MV-4-11 (cell line): ENCODE measurements at regions not wholly inside any gene's neighbourhood (a gene's known extent, or its start where the extent isn't known, plus 50 kb on each side); places are given as distances from the start of the nearest gene placed in this dataset.

Experiments
- DNase-seq: peaks from one replicate; lab custom pipeline; 2025; lab: John Stamatoyannopoulos, UW

DNA sequence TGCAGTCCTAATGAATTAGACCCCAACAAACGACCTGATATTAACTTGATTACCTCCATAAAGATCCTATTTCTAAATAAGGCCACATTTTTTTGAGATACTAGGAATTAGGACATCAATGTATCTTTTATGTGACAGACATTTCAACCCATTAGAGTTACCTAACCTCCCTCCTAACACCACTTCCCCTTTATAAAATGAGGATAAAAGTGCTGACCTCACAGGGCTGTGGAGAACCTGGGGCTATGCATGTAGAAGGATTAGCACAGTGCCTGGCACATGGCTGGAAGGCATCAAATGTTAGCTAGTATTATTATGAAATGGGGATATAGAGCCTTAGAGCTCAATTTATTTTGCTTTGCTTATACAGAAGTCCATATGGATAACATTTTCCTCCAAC, 53.5 kb upstream of the LRRN1 start:
- DNase-seq: peak; percentile 5

DNA sequence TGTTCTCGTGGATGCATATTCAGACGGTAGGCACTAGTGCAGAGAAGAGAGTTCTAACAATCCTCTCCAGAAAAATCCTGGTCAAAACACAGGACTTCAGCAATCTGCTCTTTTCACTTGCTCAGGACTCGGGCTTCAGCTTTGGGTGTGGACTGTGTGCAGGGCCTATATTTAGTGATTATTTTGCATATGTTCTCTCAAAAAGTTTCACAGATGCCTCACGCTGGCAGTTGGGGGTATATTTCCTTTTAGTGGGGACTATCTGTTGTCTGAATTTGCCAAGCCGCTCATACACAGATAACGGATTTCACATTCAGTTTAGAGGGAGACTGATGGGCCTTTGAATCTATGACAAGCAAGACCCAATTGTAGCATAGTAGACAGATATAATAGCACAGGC, 54.4 kb upstream of the LRRN1 start:
- DNase-seq: no peak

DNA sequence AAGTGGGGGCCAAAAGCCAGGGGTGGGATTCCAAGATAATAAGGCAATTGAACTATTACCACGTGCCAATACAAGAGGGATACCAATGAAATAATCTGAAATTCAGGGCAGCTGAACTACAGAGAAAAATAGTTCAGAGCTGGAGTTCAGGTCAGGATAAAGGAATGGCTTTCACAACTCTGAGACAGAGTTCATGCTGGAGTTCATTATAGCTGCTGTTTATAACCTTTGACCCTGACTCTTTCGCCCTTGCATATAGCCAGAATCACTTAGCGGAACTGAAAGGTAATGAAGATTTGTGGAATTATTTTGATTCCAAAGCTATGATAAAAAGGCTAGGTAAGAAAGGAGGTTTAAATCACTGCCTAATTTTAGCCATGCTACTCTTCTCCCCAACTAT, 55.5 kb upstream of the LRRN1 start:
- no peak for DNase-seq

GRCh38 chr3:3740061-3740460, 59.2 kb upstream of the LRRN1 start:
- DNase-seq: no peak

DNA sequence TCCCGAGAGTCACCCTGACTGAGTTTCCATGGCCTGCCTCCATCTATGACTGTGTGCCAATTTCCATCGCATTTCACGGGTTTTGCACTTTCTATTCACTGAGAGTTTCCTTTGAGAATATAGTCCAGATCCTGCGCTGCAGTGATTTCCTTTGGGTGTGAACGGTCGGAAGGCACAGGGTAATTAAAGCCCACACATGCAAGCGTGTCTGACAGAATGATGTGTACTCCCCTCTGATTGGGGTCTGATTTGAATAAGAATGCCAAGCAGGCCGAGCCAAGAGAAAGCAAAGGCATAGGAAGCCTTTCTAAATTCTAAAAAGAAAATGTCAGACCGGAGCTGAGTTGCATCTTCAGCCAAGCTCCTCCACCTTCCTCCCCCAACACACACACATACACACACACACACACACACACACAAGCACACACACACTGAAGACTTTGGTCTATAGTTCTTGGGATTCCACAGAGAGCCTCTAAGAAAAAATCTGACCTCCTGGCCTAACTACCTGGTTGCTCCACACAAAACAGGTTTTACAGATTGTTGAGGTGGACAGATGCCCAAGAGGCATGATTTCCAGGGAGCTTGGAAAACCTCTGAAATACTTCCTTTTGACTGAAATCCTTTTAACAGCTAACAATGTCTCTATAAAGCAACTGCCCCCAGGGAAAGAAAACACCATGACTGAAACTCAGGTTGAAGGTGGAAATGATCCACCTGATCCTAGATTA, 59.7 kb upstream of the LRRN1 start:
- DNase-seq: no peak

- no peak for DNase-seq
These were observed 61.7 kb upstream of the LRRN1 start for GRCh38 chr3:3737531-3737930.

- DNase-seq: no peak
These were observed 63.3 kb upstream of the LRRN1 start for GRCh38 chr3:3735919-3736318.

- no peak for DNase-seq
These were observed 64.3 kb upstream of the LRRN1 start for GRCh38 chr3:3734881-3735280.

DNA sequence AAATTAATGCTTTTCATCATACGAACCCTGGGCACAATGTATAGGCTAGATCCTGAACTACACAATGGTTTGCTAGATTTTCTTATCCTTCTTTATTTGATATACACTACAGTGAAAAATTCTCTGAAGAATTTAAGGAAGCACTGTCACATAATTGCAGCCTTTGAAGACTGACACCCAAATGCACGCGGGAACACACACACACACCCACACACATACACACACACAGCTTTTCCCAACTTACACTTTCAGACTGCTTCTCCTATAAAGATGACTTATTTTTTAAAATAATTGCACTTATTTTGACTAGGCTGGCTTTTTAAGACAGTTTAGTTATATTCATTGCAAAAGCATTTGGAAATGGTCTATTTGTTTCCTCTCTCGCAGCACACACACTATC, 70.0 kb upstream of the LRRN1 start:
- no peak for DNase-seq

GRCh38 chr3:3726549-3726948, 72.7 kb upstream of the LRRN1 start:
- DNase-seq: no peak

DNA sequence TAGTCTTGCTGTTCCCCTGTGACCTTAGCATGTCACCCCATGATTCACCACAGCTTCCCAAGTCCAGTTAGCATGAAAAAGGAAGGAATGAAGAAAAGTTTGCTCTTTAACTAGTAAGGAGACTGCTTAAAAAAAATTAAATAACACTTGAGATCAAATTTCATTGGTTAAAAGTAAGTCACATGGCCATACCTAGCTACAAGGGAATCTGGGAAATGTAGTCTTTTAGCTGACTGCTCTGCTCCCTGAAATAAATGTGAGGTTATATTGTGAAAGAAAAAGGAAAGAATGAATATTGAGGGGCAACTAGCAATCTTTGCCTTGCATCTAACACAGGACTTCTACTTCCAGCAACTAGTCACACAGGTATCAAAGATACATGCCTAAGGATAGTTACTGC, 84.7 kb upstream of the LRRN1 start:
- no peak for DNase-seq

- no peak for DNase-seq
These were observed 86.3 kb upstream of the LRRN1 start for GRCh38 chr3:3712971-3713370.

DNA sequence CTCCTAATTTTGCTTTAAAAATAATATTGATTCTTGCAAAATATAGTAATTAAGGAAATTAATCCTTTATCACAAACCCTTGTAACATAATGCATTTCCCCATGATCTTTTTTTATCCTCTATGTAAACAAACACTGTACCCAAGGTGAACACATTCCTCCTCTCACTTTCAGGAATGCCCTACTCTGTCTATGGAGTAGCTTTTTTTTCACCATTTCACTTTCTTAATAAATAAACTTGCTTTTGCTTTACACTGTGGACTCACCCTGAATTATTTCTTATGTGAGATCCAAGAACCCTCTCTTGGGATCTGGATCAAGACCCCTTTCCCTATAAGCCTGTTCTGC, 90.5 kb upstream of the LRRN1 start:
- DNase-seq: no peak

GRCh38 chr3:3707858-3708768, 91.1 kb upstream of the LRRN1 start:
- DNase-seq: no peak

GRCh38 chr3:3705090-3705775, 94.0 kb upstream of the LRRN1 start:
- no peak for DNase-seq

GRCh38 chr3:3701949-3702348, 97.3 kb upstream of the LRRN1 start:
- no peak for DNase-seq

DNA sequence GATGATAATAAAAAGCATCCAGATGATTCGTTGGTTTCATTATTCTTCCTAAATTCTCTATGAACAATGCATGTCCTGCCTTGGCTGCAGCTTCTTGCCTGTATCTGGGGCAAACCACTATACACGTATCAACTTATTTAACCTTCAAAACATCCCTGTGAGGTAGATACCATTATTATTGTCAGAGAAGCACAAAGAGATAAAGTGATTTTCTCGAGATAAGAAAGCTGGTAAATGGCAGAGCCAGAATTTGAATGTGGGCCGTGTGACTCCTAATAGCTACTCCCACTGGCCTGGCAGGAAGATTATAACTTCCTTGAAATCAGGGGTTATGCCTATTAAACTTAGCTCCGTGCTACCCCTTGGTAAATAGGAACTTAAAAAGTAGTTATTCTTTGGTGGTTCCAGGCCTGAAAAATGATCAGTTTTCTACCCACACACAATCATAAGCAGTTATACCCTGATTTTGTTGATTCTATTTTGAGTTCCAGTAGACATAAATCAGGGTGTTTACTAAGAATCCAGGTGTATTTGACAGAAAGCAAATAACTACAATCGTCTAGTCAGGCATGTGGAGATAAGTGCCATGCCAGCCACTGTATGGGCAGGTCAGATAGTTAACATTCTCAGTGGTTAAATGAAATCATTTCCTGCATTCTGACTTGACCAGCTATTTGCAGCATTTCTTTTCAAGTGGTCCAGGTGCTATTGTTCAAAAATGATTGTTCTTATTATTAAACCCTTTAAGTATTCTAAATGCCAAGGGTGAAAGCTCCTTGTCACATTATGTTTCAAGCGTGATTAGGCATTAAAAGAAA, 99.2 kb upstream of the LRRN1 start:
- no peak for DNase-seq

DNA sequence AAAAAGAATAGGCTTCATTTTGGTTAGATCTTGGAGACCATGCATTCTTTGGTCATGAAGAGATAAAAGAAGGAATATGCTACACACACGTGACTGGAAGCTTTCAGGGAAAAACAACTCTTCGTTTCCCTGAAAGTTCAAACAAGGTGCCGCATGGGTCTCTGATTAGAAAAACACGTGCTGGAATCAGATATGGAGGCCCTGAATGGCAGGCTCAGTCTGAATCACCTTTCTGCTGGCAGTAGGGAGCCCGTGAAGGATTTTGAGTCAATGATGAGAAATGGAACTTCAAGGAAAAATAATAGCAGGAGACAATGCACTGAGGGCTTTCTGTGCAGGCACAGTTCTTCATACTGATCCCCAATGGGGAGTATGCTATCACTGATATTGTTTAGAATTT, 99.8 kb upstream of the LRRN1 start:
- DNase-seq: no peak

DNA sequence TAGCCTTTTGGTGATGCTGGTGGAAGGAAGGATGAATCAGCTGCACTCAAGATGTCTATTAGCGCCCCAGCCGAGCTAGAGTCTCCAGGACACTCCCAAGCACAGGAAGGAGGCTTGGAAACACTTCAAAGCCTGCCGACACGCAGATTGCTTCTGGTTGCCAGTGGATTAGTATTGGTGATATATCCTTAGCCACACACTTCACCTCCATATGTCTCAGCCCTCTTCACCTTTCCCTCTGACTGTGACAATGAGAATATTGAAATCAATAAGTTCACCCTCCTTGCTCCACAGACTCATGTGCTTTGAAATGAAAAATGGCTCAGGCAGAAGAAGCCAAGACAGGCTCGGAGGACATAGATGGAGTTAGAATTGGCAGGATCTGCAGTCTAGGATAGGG, 102.9 kb upstream of the LRRN1 start:
- DNase-seq: no peak

DNA sequence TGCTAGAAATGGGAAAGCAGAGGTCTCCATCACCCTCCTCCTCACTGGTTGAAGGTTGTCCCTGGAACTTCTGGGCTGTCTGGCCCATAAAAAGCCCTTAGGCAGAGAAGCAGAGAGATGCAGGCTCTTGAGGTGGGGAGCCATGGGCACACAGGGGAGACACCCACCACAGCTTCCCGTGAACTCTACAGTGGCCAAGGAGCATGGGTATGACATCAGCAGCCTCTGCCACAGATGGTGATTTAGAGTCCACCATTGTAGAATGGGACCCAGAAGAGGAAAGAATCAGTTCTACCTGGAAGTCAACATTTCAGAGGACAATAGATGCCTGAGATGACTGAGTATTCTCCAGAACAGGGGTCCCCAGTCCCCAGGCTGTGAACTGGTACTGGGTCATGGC, 105.6 kb upstream of the LRRN1 start:
- no peak for DNase-seq

- DNase-seq: no peak
These were observed 109.4 kb upstream of the LRRN1 start for GRCh38 chr3:3689601-3690375.
